ENCODE measurements at regions not wholly inside any gene's neighbourhood (a gene's known extent, or its start where the extent isn't known, plus 50 kb on each side); places are given as distances from the start of the nearest gene placed in this dataset.

DNA sequence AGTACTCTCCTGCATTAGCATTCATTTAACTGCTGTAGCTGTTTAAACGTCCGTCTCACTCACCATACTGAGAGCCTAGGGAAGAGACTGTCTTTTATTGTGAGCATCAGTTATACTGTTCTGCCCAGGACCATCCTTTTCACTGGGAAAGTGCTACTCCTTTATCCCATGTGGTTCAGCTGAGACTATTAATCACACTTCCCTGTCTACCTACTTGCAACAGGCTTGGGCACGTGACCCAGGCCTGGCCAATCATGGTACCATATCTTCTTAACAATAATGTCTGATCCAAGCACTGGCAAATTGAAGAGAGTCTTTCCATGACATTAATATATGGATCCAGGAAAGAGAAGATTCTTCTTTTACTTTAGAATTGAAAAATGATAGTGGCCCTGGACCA is 108.1 kb downstream of the TM2D1 start:
- Histone ChIP-seq H4K20me1 (ENCODE audit: insufficient read depth, low read length) (no peaks in the 10 kb centered on the region), H3K9me3 (ENCODE audit: low read length) (no peaks in the 10 kb centered on the region), H3K27ac (ENCODE audit: extremely low read length, insufficient read depth, low read length) (no peak overlapping the region), H3K4me1 (ENCODE audit: insufficient read depth, low read length) (no peaks in the 10 kb centered on the region), H3K36me3 (replicated peaks in 1 of 2; ENCODE audit: control insufficient read depth in 1 of 2, insufficient read depth in 2 of 2, low read length in 2 of 2) (no peaks in the 10 kb centered on the region), H3K27me3 (ENCODE audit: control insufficient read depth in 1 of 2, insufficient read depth in 2 of 2, low read length in 2 of 2) (peaks cover 0 to 5% of the 10 kb centered on the region in 2 experiments; a peak in 3 of 5 replicates), H3K9ac (ENCODE audit: insufficient read depth, low read depth, low read length) (no peak overlapping the region), H3K4me3 (replicated peaks in 1 of 3; ENCODE audit: insufficient read depth in 1 of 3, low read depth in 2 of 3, low read length in 3 of 3) (no peak overlapping the region), H3K79me2 (ENCODE audit: insufficient read depth, low read length) (no peaks in the 10 kb centered on the region), H3K4me2 (ENCODE audit: low read depth, low read length) (no peak overlapping the region), H2AFZ (ENCODE audit: low read length) (no peak overlapping the region)
- ATAC-seq (no peak), FAIRE-seq (no peak), DNase-seq (ENCODE audit: low spot score) (no peak)
- TF ChIP-seq RFXANK (CRISPR knock-in tag; IDR thresholded peaks at IDR 0.05) = no peak
- no peak for TF ChIP-seq ZNF543 (CRISPR knock-in tag; IDR thresholded peaks at IDR 0.05)
- no peak for TF ChIP-seq SSRP1 (CRISPR knock-in tag; IDR thresholded peaks at IDR 0.05)
- TF ChIP-seq EEA1 (CRISPR knock-in tag; IDR thresholded peaks at IDR 0.05; ENCODE audit: borderline replicate concordance) = no peak
- TF ChIP-seq, protein P1, sequence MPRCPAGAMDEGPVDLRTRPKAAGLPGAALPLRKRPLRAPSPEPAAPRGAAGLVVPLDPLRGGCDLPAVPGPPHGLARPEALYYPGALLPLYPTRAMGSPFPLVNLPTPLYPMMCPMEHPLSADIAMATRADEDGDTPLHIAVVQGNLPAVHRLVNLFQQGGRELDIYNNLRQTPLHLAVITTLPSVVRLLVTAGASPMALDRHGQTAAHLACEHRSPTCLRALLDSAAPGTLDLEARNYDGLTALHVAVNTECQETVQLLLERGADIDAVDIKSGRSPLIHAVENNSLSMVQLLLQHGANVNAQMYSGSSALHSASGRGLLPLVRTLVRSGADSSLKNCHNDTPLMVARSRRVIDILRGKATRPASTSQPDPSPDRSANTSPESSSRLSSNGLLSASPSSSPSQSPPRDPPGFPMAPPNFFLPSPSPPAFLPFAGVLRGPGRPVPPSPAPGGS (CRISPR knock-in tag; IDR thresholded peaks at IDR 0.05) = no peak
- POLR2A ChIA-PET = no interaction called here
- 32% methylated on average over 3 of the region's 3 CpGs for WGBS (ENCODE audit: low lambda C conversion rate)
- BruUV-seq (replicated peaks) = no TSS peak
- CTCF ChIA-PET (ENCODE audit: low intra/inter-chr PET ratio, low total read pairs) = no interaction called here
- intact Hi-C loops (cut with micrococcal nuclease; ENCODE audit: unreplicated experiment) (no loop called here), in situ Hi-C loops (cut with HindIII; ENCODE audit: extremely low pct_ligation_motif_present, low pct_unique_long_range_greater_than_20kb) (no loop called here)

DNA sequence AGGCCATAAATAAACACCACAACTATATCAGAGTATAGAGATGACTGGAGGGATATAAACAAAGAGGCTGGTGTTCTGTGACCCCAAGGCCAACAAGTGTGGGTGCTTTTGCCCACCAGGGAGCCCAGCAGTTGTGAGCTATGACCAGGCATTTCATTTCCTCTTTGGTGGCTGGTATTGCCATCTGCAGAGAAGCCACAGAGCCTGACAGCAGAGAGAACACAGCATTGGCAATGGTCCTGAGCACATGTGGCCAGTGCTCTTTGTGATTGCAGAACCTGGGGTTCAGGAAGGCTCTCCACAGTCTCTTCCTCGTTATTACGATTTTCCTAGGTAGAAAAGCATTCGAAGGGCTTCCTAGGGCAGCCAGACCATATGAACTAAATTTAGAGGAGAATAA is 112.3 kb downstream of the TM2D1 start:
- WGBS (ENCODE audit: low lambda C conversion rate) = 8% methylated on average over 3 of the region's 3 CpGs
- intact Hi-C loops (cut with micrococcal nuclease; ENCODE audit: unreplicated experiment) (no loop called here), in situ Hi-C loops (cut with HindIII; ENCODE audit: extremely low pct_ligation_motif_present, low pct_unique_long_range_greater_than_20kb) (no loop called here)
- no peaks in the 10 kb centered on the region for H3K79me2 ChIP-seq (ENCODE audit: insufficient read depth, low read length)
- POLR2A ChIA-PET = no interaction called here
- H3K9ac ChIP-seq (ENCODE audit: insufficient read depth, low read depth, low read length) = no peak overlapping the region
- FAIRE-seq (no peak), DNase-seq (ENCODE audit: low spot score) (no peak), ATAC-seq (no peak)
- no peaks in the 10 kb centered on the region for H3K9me3 ChIP-seq (ENCODE audit: low read length)
- no peaks in the 10 kb centered on the region for H3K36me3 ChIP-seq (replicated peaks in 1 of 2; ENCODE audit: control insufficient read depth in 1 of 2, insufficient read depth in 2 of 2, low read length in 2 of 2)
- H3K4me2 ChIP-seq (ENCODE audit: low read depth, low read length) = no peak overlapping the region
- no peak overlapping the region for H3K4me3 ChIP-seq (replicated peaks in 1 of 3; ENCODE audit: insufficient read depth in 1 of 3, low read depth in 2 of 3, low read length in 3 of 3)
- no TSS peak for BruUV-seq (replicated peaks)
- CTCF ChIA-PET (ENCODE audit: low intra/inter-chr PET ratio, low total read pairs) = no interaction called here
- peaks cover 0 to 7% of the 10 kb centered on the region in 2 experiments; a peak in 2 of 5 replicates for H3K27me3 ChIP-seq (ENCODE audit: control insufficient read depth in 1 of 2, insufficient read depth in 2 of 2, low read length in 2 of 2)
- TF ChIP-seq ZNF484 (CRISPR knock-in tag; IDR thresholded peaks at IDR 0.05; ENCODE audit: borderline replicate concordance, low read depth) = no peak
- TF ChIP-seq ZSCAN12 (CRISPR knock-in tag; IDR thresholded peaks at IDR 0.05) = no peak
- TF ChIP-seq ZNF205 (CRISPR knock-in tag; IDR thresholded peaks at IDR 0.05) = no peak
- TF ChIP-seq NR2F2 (IDR thresholded peaks at IDR 0.05; ENCODE audit: borderline replicate concordance, low read depth) = no peak
- TF ChIP-seq, protein P2, sequence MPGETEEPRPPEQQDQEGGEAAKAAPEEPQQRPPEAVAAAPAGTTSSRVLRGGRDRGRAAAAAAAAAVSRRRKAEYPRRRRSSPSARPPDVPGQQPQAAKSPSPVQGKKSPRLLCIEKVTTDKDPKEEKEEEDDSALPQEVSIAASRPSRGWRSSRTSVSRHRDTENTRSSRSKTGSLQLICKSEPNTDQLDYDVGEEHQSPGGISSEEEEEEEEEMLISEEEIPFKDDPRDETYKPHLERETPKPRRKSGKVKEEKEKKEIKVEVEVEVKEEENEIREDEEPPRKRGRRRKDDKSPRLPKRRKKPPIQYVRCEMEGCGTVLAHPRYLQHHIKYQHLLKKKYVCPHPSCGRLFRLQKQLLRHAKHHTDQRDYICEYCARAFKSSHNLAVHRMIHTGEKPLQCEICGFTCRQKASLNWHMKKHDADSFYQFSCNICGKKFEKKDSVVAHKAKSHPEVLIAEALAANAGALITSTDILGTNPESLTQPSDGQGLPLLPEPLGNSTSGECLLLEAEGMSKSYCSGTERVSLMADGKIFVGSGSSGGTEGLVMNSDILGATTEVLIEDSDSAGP (CRISPR knock-in tag; IDR thresholded peaks at IDR 0.05; ENCODE audit: borderline replicate concordance) = no peak
- TF ChIP-seq, protein P3, sequence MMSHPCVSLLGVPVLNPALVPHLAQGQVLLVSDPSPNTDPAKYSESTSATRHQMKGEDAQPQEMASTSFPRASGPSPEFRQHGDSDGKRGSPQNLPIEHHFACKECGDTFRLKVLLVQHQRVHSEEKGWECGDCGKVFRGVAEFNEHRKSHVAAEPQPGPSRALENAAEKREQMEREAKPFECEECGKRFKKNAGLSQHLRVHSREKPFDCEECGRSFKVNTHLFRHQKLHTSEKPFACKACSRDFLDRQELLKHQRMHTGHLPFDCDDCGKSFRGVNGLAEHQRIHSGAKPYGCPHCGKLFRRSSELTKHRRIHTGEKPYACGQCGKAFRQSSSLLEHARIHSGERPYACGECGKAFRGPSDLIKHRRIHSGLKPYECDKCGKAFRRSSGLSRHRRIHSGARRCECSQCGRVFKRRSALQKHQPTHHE (CRISPR knock-in tag; IDR thresholded peaks at IDR 0.05; ENCODE audit: borderline replicate concordance) = no peak
- no peak for TF ChIP-seq ZKSCAN5 (CRISPR knock-in tag; IDR thresholded peaks at IDR 0.05)
- H3K27ac ChIP-seq (ENCODE audit: extremely low read length, insufficient read depth, low read length) = no peak overlapping the region
- H2AFZ ChIP-seq (ENCODE audit: low read length) = no peak overlapping the region
- no peaks in the 10 kb centered on the region for H3K4me1 ChIP-seq (ENCODE audit: insufficient read depth, low read length)
- no peaks in the 10 kb centered on the region for H4K20me1 ChIP-seq (ENCODE audit: insufficient read depth, low read length)

Data from HepG2 (cell line).